CD4-positive, alpha-beta T cell treated with Interferon gamma for 1 hour (primary cell): ENCODE measurements at regions not wholly inside any gene's neighbourhood (a gene's known extent, or its start where the extent isn't known, plus 50 kb on each side); places are given as distances from the start of the nearest gene placed in this dataset.

Source experiments
- DNase-seq: peaks from one replicate; pipeline ENCODE4 v3.0.0-alpha.2; 2020

DNA sequence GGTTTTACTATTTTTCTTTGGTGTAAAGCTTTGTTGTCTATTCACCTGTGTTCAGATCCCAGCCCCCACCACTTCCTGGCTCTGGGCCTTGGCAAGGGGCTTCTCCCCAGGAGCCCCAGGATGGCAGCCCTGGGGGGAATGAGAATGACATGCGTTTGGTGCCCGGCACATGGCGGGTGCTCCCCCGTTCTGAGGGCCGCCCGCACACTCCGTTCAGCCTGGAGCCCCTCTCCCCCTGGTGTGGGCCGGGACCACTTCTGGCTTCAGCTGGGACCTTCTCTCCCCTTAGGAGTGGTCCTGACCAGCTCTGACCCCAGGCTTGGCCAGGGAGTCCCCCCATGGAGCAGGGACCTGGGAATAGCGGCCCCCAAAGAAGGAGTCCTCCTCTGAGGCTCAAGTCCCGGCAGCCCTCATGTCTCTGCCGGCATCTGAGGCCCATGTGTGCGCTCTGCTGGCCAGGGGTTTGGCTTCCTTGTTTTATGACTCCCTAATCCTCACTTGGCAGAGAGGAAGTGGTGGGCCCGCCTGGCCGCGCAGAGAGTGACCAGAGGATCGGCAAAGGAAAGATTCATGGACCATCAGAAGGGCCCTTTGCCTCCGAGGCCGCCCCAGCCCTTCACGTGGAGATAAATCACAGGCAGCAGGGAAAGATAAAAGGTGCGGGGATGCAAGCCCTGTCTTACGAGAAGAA is 57.0 kb upstream of the LMX1B start:
- DNase-seq, result no peak

DNA sequence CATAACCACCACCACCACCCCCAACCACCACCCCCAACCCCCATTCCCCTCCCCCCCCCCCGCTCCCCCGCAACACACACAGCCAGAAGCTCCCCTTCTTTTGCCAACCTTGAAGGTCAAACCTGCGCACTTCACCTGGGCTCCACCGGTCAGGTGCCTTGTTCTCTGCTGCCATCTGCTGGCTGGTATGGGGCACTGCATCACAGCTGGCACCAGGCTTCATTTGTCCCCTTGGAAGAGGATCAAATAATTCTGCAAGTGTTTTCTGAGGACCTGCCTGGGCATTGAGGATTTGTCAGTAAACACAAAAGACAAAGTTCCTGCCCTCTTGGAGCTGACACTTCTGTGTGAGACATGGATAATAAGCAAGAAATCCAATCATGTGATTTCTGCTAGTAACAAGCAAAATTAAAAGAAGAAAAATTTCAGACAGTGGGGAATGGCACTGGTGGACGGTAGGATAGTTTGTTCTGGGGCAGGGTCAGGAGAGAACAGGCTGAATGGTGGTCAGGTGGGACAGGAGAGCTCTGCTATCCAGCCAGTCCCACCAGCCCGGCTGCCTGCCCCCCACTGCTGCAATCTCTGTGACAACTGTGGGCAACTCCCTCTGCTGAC is 55.6 kb upstream of the LMX1B start:
- DNase-seq, result peak; percentile 50

DNA sequence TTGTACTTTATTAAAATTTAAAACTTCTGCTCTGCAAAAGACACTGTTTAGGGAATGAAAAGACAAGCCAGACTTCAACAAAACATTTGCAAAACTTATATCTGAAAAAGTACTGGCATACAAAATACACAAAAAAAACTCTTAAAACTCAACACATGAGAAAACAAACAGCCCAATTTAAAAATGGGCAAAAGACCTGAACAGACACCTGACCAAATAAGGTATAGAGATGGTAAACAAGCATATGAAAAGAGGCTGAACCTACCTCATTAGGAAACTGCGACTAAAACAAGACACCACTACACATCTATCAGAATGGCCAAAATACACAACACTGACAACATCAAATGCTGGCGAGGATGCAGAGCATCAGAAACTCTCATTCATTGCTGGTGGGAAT is 54.4 kb upstream of the LMX1B start:
- DNase-seq, result no peak

DNA sequence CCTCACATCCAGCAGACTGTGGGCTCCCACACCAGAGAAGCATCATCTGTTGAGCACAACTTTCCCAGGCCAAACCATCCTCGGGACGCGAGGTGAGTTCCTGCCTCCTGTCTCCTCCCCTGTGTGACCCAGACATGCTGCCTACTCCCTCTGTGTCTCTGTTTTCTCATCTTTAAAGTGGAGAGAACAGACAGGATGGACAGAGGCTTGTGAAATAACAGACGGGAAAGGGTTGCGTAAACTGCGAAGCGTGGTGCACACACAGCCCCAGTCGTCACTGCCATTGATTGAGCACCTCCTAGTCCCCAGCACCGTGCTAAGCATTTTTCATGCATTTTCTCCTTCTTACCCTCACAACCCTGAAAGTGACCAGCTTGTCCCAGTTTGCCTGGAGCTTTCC is 52.1 kb upstream of the LMX1B start:
- no peak for DNase-seq

DNA sequence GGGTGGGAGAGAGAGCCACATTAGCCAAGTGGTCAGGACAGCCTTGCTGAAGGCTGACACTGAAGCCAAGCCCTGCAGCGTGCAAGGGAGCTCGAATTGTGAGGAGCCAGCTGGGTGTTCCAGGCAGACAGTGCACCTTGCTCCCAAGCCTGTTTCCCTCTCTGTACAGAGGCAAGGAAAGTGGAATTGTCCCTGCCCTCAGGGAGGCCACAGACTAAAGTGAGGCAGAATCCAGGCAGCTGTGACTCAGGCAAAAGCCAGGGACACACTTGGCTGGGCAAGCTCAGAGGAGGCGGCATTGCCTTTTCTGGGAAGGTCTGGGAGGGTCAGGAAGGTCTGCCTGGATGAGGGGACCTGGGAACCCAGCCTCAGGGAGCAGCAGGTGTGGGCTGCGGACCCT is 50.2 kb upstream of the LMX1B start:
- no peak for DNase-seq
